Stimulated activated CD4-positive, alpha-beta T cell treated with anti-CD3 and anti-CD28 coated beads, Interleukin-15, amount 100 ng/mL, for 1 hour (primary cell): ENCODE measurements at regions not wholly inside any gene's neighbourhood (a gene's known extent, or its start where the extent isn't known, plus 50 kb on each side); places are given as distances from the start of the nearest gene placed in this dataset.

Source experiments
- DNase-seq, 2 donors: peaks; one replicate each; pipeline ENCODE4 v3.0.0-alpha.2; 2020; ENCODE audit warnings: low read depth in 1 of 2, low spot score in 1 of 2

GRCh38 chr2:120620025-120620793, 115.5 kb upstream of the GLI2 start:
- no peak for DNase-seq

GRCh38 chr2:120622159-120622869, 113.4 kb upstream of the GLI2 start:
- DNase-seq, result no peak

- DNase-seq, result no peak
These were observed 112.5 kb upstream of the GLI2 start for GRCh38 chr2:120622886-120623753.

- DNase-seq, result no peak
These were observed 111.5 kb upstream of the GLI2 start for GRCh38 chr2:120624061-120624737.

- no peak for DNase-seq
These were observed 110.8 kb upstream of the GLI2 start for GRCh38 chr2:120624738-120625446.

GRCh38 chr2:120625865-120626560, 109.7 kb upstream of the GLI2 start:
- no peak for DNase-seq

- DNase-seq, result no peak
These were observed 109.1 kb upstream of the GLI2 start for GRCh38 chr2:120626566-120626965.

- no peak for DNase-seq
These were observed 107.4 kb upstream of the GLI2 start for GRCh38 chr2:120628248-120628647.

- DNase-seq, result no peak
These were observed 106.3 kb upstream of the GLI2 start for GRCh38 chr2:120629241-120629895.

- DNase-seq, result no peak
These were observed 105.5 kb upstream of the GLI2 start for GRCh38 chr2:120630031-120630701.

GRCh38 chr2:120631236-120631635, 104.4 kb upstream of the GLI2 start:
- no peak for DNase-seq

GRCh38 chr2:120631724-120632123, 103.9 kb upstream of the GLI2 start:
- DNase-seq, result no peak

- no peak for DNase-seq
These were observed 102.6 kb upstream of the GLI2 start for GRCh38 chr2:120632796-120633646.

- no peak for DNase-seq
These were observed 101.1 kb upstream of the GLI2 start for GRCh38 chr2:120634533-120634932.

GRCh38 chr2:120635146-120635545, 100.5 kb upstream of the GLI2 start:
- no peak for DNase-seq

- no peak for DNase-seq
These were observed 97.8 kb upstream of the GLI2 start for GRCh38 chr2:120637847-120638246.

GRCh38 chr2:120638450-120638849, 97.2 kb upstream of the GLI2 start:
- no peak for DNase-seq

GRCh38 chr2:120641366-120641771, 94.3 kb upstream of the GLI2 start:
- no peak for DNase-seq
